ENCODE measurements at regions not wholly inside any gene's neighbourhood (a gene's known extent, or its start where the extent isn't known, plus 50 kb on each side); places are given as distances from the start of the nearest gene placed in this dataset.
"Not testable (repeated sequence)": the region's sequence is repeated elsewhere in the genome, so short reads cannot be mapped to it uniquely, and the experiment has no call there.

- H3K27ac Mint-ChIP-seq: no peak overlapping the region
Observed at GRCh38 chr7:45331563-45331962, 174.0 kb downstream of the RAMP3 start.

GRCh38 chr7:45335024-45335423 lies 177.4 kb downstream of the RAMP3 start:
- not testable (repeated sequence) for H3K36me3 Mint-ChIP-seq; DNase-seq (ENCODE audit: extremely low spot score, unreplicated experiment); H3K4me1 Mint-ChIP-seq (ENCODE audit: unreplicated experiment); H3K4me3 Mint-ChIP-seq; H3K27ac Mint-ChIP-seq
- Mint-ChIP-seq H3K27me3 (peaks cover 16% of the 10 kb centered on the region), H3K9me3 (peaks cover 15% of the 10 kb centered on the region)

More at GRCh38 chr7:45331563-45331962, 174.0 kb downstream of the RAMP3 start:
- no peak overlapping the region for H3K4me3 Mint-ChIP-seq
- peaks cover 15% of the 10 kb centered on the region for H3K9me3 Mint-ChIP-seq
- DNase-seq (ENCODE audit: extremely low spot score, unreplicated experiment): no peak
- H3K36me3 Mint-ChIP-seq: no peaks in the 10 kb centered on the region
- H3K4me1 Mint-ChIP-seq (ENCODE audit: unreplicated experiment): no peaks in the 10 kb centered on the region
- TF ChIP-seq CTCF (conservative IDR thresholded peaks at IDR 0.05): no peak
- H3K27me3 Mint-ChIP-seq: peaks cover 11% of the 10 kb centered on the region

- no peak for TF ChIP-seq CTCF (conservative IDR thresholded peaks at IDR 0.05)
- Mint-ChIP-seq H3K27ac (no peak overlapping the region), H3K36me3 (no peaks in the 10 kb centered on the region), H3K4me3 (no peak overlapping the region), H3K9me3 (no peaks in the 10 kb centered on the region), H3K27me3 (peaks cover 11% of the 10 kb centered on the region), H3K4me1 (ENCODE audit: unreplicated experiment) (no peaks in the 10 kb centered on the region)
- DNase-seq (ENCODE audit: extremely low spot score, unreplicated experiment): no peak
Observed at GRCh38 chr7:45342236-45342635, 184.6 kb downstream of the RAMP3 start.

- no peak for DNase-seq (ENCODE audit: extremely low spot score, unreplicated experiment)
- peaks cover 8% of the 10 kb centered on the region for H3K27me3 Mint-ChIP-seq
- H3K4me1 Mint-ChIP-seq (ENCODE audit: unreplicated experiment): peaks cover 14% of the 10 kb centered on the region
- no peak overlapping the region for H3K27ac Mint-ChIP-seq
- H3K9me3 Mint-ChIP-seq: no peaks in the 10 kb centered on the region
- no peak for TF ChIP-seq CTCF (conservative IDR thresholded peaks at IDR 0.05)
- H3K4me3 Mint-ChIP-seq: no peak overlapping the region
- no peaks in the 10 kb centered on the region for H3K36me3 Mint-ChIP-seq
Observed at GRCh38 chr7:45343746-45344145, 186.2 kb downstream of the RAMP3 start.

GRCh38 chr7:45347804-45348203 lies 190.2 kb downstream of the RAMP3 start:
- H3K36me3 Mint-ChIP-seq: no peaks in the 10 kb centered on the region
- no peaks in the 10 kb centered on the region for H3K9me3 Mint-ChIP-seq
- H3K4me1 Mint-ChIP-seq (ENCODE audit: unreplicated experiment): peaks cover 20% of the 10 kb centered on the region
- TF ChIP-seq CTCF (conservative IDR thresholded peaks at IDR 0.05): no peak
- H3K27ac Mint-ChIP-seq: peak overlapping the region; percentile 15
- H3K4me3 Mint-ChIP-seq: peak overlapping the region; percentile 4
- DNase-seq (ENCODE audit: extremely low spot score, unreplicated experiment): no peak
- peaks cover 7% of the 10 kb centered on the region for H3K27me3 Mint-ChIP-seq

GRCh38 chr7:45349090-45349489 lies 191.5 kb downstream of the RAMP3 start:
- no peaks in the 10 kb centered on the region for H3K36me3 Mint-ChIP-seq
- peaks cover 19% of the 10 kb centered on the region for H3K27me3 Mint-ChIP-seq
- DNase-seq (ENCODE audit: extremely low spot score, unreplicated experiment): no peak
- H3K4me3 Mint-ChIP-seq: no peak overlapping the region
- peaks cover 20% of the 10 kb centered on the region for H3K4me1 Mint-ChIP-seq (ENCODE audit: unreplicated experiment)
- TF ChIP-seq CTCF (conservative IDR thresholded peaks at IDR 0.05): no peak
- no peaks in the 10 kb centered on the region for H3K9me3 Mint-ChIP-seq
- H3K27ac Mint-ChIP-seq: no peak overlapping the region
